NAMALWA (cell line): ENCODE measurements at regions not wholly inside any gene's neighbourhood (a gene's known extent, or its start where the extent isn't known, plus 50 kb on each side); places are given as distances from the start of the nearest gene placed in this dataset.
A peak's percentile ranks its signal among the peaks of the same experiment; 100 is the strongest.
"Not testable (repeated sequence)": the region's sequence is repeated elsewhere in the genome, so short reads cannot be mapped to it uniquely, and the experiment has no call there.

Source experiments
- DNase-seq: peaks from one replicate; pipeline ENCODE4 v3.0.0-alpha.2; 2015; ENCODE audit warnings: low spot score

- not testable (repeated sequence) for DNase-seq
Observed at GRCh38 chr1:222470252-222470805, 77.6 kb downstream of the HHIPL2 start.

- DNase-seq: no peak
Observed at GRCh38 chr1:222466150-222466865, 81.6 kb downstream of the HHIPL2 start.

GRCh38 chr1:222465211-222466041 lies 82.5 kb downstream of the HHIPL2 start:
- DNase-seq: peak; percentile 89

- peak; percentile 87 for DNase-seq
Observed at GRCh38 chr1:222464841-222465210, 83.1 kb downstream of the HHIPL2 start.

GRCh38 chr1:222463059-222463730 lies 84.7 kb downstream of the HHIPL2 start:
- no peak for DNase-seq

- DNase-seq: no peak
Observed at GRCh38 chr1:222462601-222463000, 85.3 kb downstream of the HHIPL2 start.

GRCh38 chr1:222461941-222462340 lies 86.0 kb downstream of the HHIPL2 start:
- DNase-seq: no peak

- DNase-seq: no peak
Observed at GRCh38 chr1:222459652-222460051, 88.3 kb downstream of the HHIPL2 start.

GRCh38 chr1:222457513-222457912 lies 90.4 kb downstream of the HHIPL2 start:
- DNase-seq: no peak

- DNase-seq: no peak
Observed at GRCh38 chr1:222457084-222457483, 90.8 kb downstream of the HHIPL2 start.

- DNase-seq: peak; percentile 90
Observed at GRCh38 chr1:222455188-222455879, 92.6 kb downstream of the HHIPL2 start.

- DNase-seq: no peak
Observed at GRCh38 chr1:222454782-222455181, 93.1 kb downstream of the HHIPL2 start.

- no peak for DNase-seq
Observed at GRCh38 chr1:222454186-222454585, 93.7 kb downstream of the HHIPL2 start.

- DNase-seq: no peak
Observed at GRCh38 chr1:222452031-222452430, 95.9 kb downstream of the HHIPL2 start.

GRCh38 chr1:222443566-222443965 lies 104.3 kb downstream of the HHIPL2 start:
- DNase-seq: no peak

GRCh38 chr1:222441066-222441465 lies 106.8 kb downstream of the HHIPL2 start:
- no peak for DNase-seq

- DNase-seq: no peak
Observed at GRCh38 chr1:222424826-222425225, 123.1 kb downstream of the HHIPL2 start.

- no peak for DNase-seq
Observed at GRCh38 chr1:222421380-222421779, 126.5 kb downstream of the HHIPL2 start.

- no peak for DNase-seq
Observed at GRCh38 chr1:222420633-222421032, 127.3 kb downstream of the HHIPL2 start.

- DNase-seq: no peak
Observed at GRCh38 chr1:222418654-222419053, 129.2 kb downstream of the HHIPL2 start.

- no peak for DNase-seq
Observed at GRCh38 chr1:222417264-222417663, 130.6 kb downstream of the HHIPL2 start.
